ENCODE measurements at regions not wholly inside any gene's neighbourhood (a gene's known extent, or its start where the extent isn't known, plus 50 kb on each side); places are given as distances from the start of the nearest gene placed in this dataset.
"Not testable (repeated sequence)": the region's sequence is repeated elsewhere in the genome, so short reads cannot be mapped to it uniquely, and the experiment has no call there.

DNA sequence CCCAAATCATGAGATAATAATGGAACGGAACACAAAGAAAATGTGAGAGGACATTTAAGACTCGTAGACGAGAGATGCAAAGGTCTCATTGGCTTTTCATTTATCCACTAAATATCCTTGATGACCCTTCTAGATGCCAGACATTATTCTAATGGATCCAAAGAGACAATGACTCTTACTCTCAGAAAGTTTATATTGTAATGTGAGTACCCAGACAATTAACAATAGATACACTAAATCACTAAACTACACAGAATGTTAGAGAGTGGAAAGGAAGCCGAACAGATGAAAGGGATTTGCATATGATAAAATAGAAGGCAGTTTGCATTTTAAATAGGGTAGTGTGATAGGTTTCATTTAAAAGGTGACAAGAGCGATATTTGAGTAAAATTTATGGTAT, 973.3 kb downstream of the TAF11L14 start:
- no peaks in the 10 kb centered on the region for H3K27me3 Mint-ChIP-seq
- no peak overlapping the region for H3K27ac Mint-ChIP-seq
- no peak for DNase-seq
- H3K4me3 Mint-ChIP-seq: no peak overlapping the region
- H3K9me3 Mint-ChIP-seq: peaks cover 1% of the 10 kb centered on the region
- ChIA-PET CTCF (no interaction called here), POLR2A (no interaction called here)
- H3K36me3 Mint-ChIP-seq (ENCODE audit: low read depth): no peaks in the 10 kb centered on the region
- no peaks in the 10 kb centered on the region for H3K4me1 Mint-ChIP-seq (ENCODE audit: low read depth)
- ATAC-seq: no peak
- TF ChIP-seq CTCF (IDR thresholded peaks at IDR 0.05): no peak
- intact Hi-C loops (cut with micrococcal nuclease): no loop called here

DNA sequence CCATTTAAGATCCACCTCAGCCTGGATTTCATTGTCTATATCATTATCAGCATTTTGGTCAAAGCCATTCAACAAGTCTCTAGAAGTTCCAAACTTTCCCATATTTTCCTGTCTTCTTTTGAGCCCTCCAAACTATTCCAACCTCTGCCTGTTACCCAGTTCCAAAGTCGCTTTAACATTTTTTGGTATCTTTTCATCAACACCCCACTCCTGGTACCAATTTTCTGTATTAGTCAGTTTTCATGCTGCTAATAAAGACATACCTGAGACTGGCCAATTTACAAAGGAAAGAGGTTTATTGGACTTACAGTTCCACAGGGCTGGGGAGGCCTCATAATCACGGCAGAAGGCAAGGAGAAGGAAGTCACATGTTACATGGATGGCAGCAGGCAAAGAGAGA, 982.9 kb downstream of the TAF11L14 start:
- H3K4me1 Mint-ChIP-seq (ENCODE audit: low read depth); H3K36me3 Mint-ChIP-seq (ENCODE audit: low read depth); DNase-seq; intact Hi-C loops (cut with micrococcal nuclease); POLR2A ChIA-PET; CTCF ChIA-PET; H3K27me3 Mint-ChIP-seq; H3K27ac Mint-ChIP-seq; H3K4me3 Mint-ChIP-seq; ATAC-seq: not testable (repeated sequence)
- H3K9me3 Mint-ChIP-seq: peaks cover 23% of the 10 kb centered on the region

DNA sequence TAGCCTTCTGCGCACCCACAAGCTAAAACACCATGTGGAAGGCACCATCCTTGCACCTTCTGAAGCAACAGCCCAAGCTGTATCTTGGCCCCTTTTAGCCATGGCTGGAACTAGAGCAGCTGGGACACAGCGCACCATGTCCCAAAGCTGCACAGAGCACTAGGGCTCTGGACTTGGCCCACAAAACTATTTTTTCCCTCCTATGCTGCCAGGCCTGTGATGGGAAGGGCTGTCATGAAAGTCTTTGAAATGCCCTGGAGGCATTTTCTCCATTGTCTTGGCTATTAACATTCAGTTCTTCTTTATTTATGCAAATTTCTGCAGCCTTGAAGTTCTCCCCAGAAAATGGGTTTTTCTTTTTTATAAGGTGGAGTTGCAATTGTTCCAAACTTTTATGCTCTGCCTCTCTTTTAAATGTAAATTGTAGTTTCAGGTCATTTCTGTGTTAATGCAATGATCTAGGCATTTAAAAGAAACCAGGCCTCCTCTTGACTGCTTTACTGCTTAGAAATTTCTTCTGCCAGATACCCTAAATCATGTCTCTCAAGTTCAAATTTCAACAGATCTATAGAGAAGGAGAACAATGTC, 996.3 kb downstream of the TAF11L14 start:
- intact Hi-C loops (cut with micrococcal nuclease): no loop called here
- no peaks in the 10 kb centered on the region for H3K9me3 Mint-ChIP-seq
- DNase-seq: no peak
- ChIA-PET POLR2A (no interaction called here), CTCF (no interaction called here)
- no peak overlapping the region for H3K4me3 Mint-ChIP-seq
- no peaks in the 10 kb centered on the region for H3K36me3 Mint-ChIP-seq (ENCODE audit: low read depth)
- no peak for ATAC-seq
- H3K4me1 Mint-ChIP-seq (ENCODE audit: low read depth): no peaks in the 10 kb centered on the region
- no peak for TF ChIP-seq CTCF (IDR thresholded peaks at IDR 0.05)
- H3K27ac Mint-ChIP-seq: no peak overlapping the region
- H3K27me3 Mint-ChIP-seq: no peaks in the 10 kb centered on the region

GRCh38 chr5:18652404-18653215, 1018.4 kb downstream of the TAF11L14 start:
- ATAC-seq: no peak
- no peaks in the 10 kb centered on the region for H3K4me1 Mint-ChIP-seq (ENCODE audit: low read depth)
- no peaks in the 10 kb centered on the region for H3K27me3 Mint-ChIP-seq
- DNase-seq: no peak
- TF ChIP-seq CTCF (IDR thresholded peaks at IDR 0.05): no peak
- ChIA-PET CTCF (no interaction called here), POLR2A (no interaction called here)
- no peak overlapping the region for H3K27ac Mint-ChIP-seq
- intact Hi-C loops (cut with micrococcal nuclease): no loop called here
- H3K9me3 Mint-ChIP-seq: peaks cover 16% of the 10 kb centered on the region
- H3K4me3 Mint-ChIP-seq: no peak overlapping the region
- no peaks in the 10 kb centered on the region for H3K36me3 Mint-ChIP-seq (ENCODE audit: low read depth)

GRCh38 chr5:18653216-18653752, 1019.0 kb downstream of the TAF11L14 start:
- H3K36me3 Mint-ChIP-seq (ENCODE audit: low read depth): no peaks in the 10 kb centered on the region
- no peaks in the 10 kb centered on the region for H3K4me1 Mint-ChIP-seq (ENCODE audit: low read depth)
- H3K9me3 Mint-ChIP-seq: peaks cover 15% of the 10 kb centered on the region
- H3K4me3 Mint-ChIP-seq: no peak overlapping the region
- CTCF ChIA-PET: no interaction called here
- no peak for ATAC-seq
- H3K27me3 Mint-ChIP-seq: no peaks in the 10 kb centered on the region
- POLR2A ChIA-PET: no interaction called here
- intact Hi-C loops (cut with micrococcal nuclease): no loop called here
- TF ChIP-seq CTCF (IDR thresholded peaks at IDR 0.05): no peak
- H3K27ac Mint-ChIP-seq: no peak overlapping the region
- no peak for DNase-seq

Measured in activated CD8-positive, alpha-beta T cell treated with anti-CD3 and anti-CD28 coated beads for 36 hours (primary cell).